CD4-positive, alpha-beta T cell treated with Interleukin-2 at 100 ng/mL for 4 hours (primary cell): ENCODE measurements at regions not wholly inside any gene's neighbourhood (a gene's known extent, or its start where the extent isn't known, plus 50 kb on each side); places are given as distances from the start of the nearest gene placed in this dataset.
"Not testable (repeated sequence)": the region's sequence is repeated elsewhere in the genome, so short reads cannot be mapped to it uniquely, and the experiment has no call there.

Source experiments
- DNase-seq: peaks from one replicate; pipeline ENCODE4 v3.0.0-alpha.2; 2020; ENCODE audit warnings: low spot score

GRCh38 chr10:94088926-94089381 lies 95.2 kb downstream of the PLCE1 start:
- no peak for DNase-seq

GRCh38 chr10:94091649-94092048 lies 97.9 kb downstream of the PLCE1 start:
- DNase-seq = no peak

GRCh38 chr10:94092848-94093247 lies 99.1 kb downstream of the PLCE1 start:
- no peak for DNase-seq

GRCh38 chr10:94093286-94093905 lies 99.7 kb downstream of the PLCE1 start:
- no peak for DNase-seq

GRCh38 chr10:94094540-94094939 lies 100.8 kb downstream of the PLCE1 start:
- DNase-seq = no peak

GRCh38 chr10:94097656-94098055 lies 103.9 kb downstream of the PLCE1 start:
- no peak for DNase-seq

GRCh38 chr10:94098896-94099295 lies 105.2 kb downstream of the PLCE1 start:
- DNase-seq = no peak

- no peak for DNase-seq
Observed at GRCh38 chr10:94101894-94102293, 108.2 kb downstream of the PLCE1 start.

- DNase-seq = no peak
Observed at GRCh38 chr10:94102436-94102835, 108.7 kb downstream of the PLCE1 start.

- DNase-seq = no peak
Observed at GRCh38 chr10:94103192-94103591, 109.5 kb downstream of the PLCE1 start.

GRCh38 chr10:94103801-94104221 lies 110.1 kb downstream of the PLCE1 start:
- no peak for DNase-seq

- no peak for DNase-seq
Observed at GRCh38 chr10:94104316-94105000, 110.7 kb downstream of the PLCE1 start.

- no peak for DNase-seq
Observed at GRCh38 chr10:94105226-94105625, 111.5 kb downstream of the PLCE1 start.

- no peak for DNase-seq
Observed at GRCh38 chr10:94107191-94107590, 113.5 kb downstream of the PLCE1 start.

GRCh38 chr10:94108200-94108599 lies 114.5 kb downstream of the PLCE1 start:
- DNase-seq = no peak

- no peak for DNase-seq
Observed at GRCh38 chr10:94111367-94111766, 117.6 kb downstream of the PLCE1 start.

- no peak for DNase-seq
Observed at GRCh38 chr10:94112321-94112720, 118.6 kb downstream of the PLCE1 start.

GRCh38 chr10:94115725-94116124 lies 122.0 kb downstream of the PLCE1 start:
- no peak for DNase-seq

- no peak for DNase-seq
Observed at GRCh38 chr10:94116848-94117247, 123.1 kb downstream of the PLCE1 start.

GRCh38 chr10:94122211-94122610 lies 128.5 kb downstream of the PLCE1 start:
- DNase-seq = no peak

- DNase-seq = no peak
Observed at GRCh38 chr10:94123258-94123995, 129.7 kb downstream of the PLCE1 start.

GRCh38 chr10:94124147-94124546 lies 130.4 kb downstream of the PLCE1 start:
- not testable (repeated sequence) for DNase-seq

- not testable (repeated sequence) for DNase-seq
Observed at GRCh38 chr10:94125268-94125667, 131.5 kb downstream of the PLCE1 start.
